HepG2 (cell line): ENCODE measurements at regions not wholly inside any gene's neighbourhood (a gene's known extent, or its start where the extent isn't known, plus 50 kb on each side); places are given as distances from the start of the nearest gene placed in this dataset.

ENCODE experiments used
- ATAC-seq: fragments of 200-7000 bp; cut with Tn5 transposase; 3 replicates; pipeline ENCODE4 v1.9.1; 2020; ENCODE audit warnings: mild to moderate bottlenecking, moderate library complexity
- BruUV-seq: library from RNA; stranded (reverse); fragments of 400-500 nt; replicated peaks from 2 replicates; lab custom pipeline; 2021; lab: Mats Ljungman, UMichigan
- CTCF ChIA-PET: fragments of 300-600 bp; formaldehyde crosslinking; extraction: SDS; loops from one replicate; lab custom pipeline; 2021; ENCODE audit warnings: low total read pairs, inconsistent platforms, low intra/inter-chr PET ratio; lab: Yijun Ruan, JAX
- POLR2A ChIA-PET: fragments of 350-600 bp; sonication (Branson Sonifier 250); formaldehyde crosslinking; loops from one replicate; lab custom pipeline; 2020; ENCODE audit warnings: antibody characterized with exemption, inconsistent platforms; lab: Yijun Ruan, JAX
- DNase-seq: peaks from one replicate; pipeline ENCODE4 v3.0.0-alpha.2; 2015; ENCODE audit warnings: low spot score
- FAIRE-seq: peaks from 3 replicates; lab custom pipeline; 2011; peaks lifted over from hg19 to GRCh38; lab: Jason Lieb, UNC
- H2AFZ ChIP-seq: one replicate; pipeline ENCODE4 v1.6.1; 2011; ENCODE audit warnings: low read length, inconsistent platforms
- H3K27ac ChIP-seq: fragments of 300-600 bp; 3 replicates; pipeline ENCODE4 v1.8.0; 2011; ENCODE audit warnings: mixed run types, mild to moderate bottlenecking, mixed read lengths, low read length, inconsistent platforms; ENCODE audit not compliant: insufficient read depth; ENCODE audit errors: extremely low read length
- H3K27me3 ChIP-seq, 2 experiments: fragments of 200-600 bp in 1 of 2; 2 replicates in 1 of 2; 3 replicates in 1 of 2; pipeline versions ENCODE4 v1.6.0 to v1.8.0; 2011; ENCODE audit warnings: low read length in 2 of 2, mild to moderate bottlenecking in 2 of 2, moderate library complexity in 2 of 2, inconsistent platforms in 1 of 2; ENCODE audit not compliant: insufficient read depth in 2 of 2, control insufficient read depth in 1 of 2
- H3K36me3 ChIP-seq, 2 experiments: fragments of 200-600 bp in 1 of 2; replicated peaks in 1 of 2; 2 replicates in 1 of 2; 3 replicates in 1 of 2; pipeline versions ENCODE4 v1.5.1 to v1.8.0; 2011; ENCODE audit warnings: low read length in 2 of 2, inconsistent platforms in 1 of 2; ENCODE audit not compliant: insufficient read depth in 2 of 2, control insufficient read depth in 1 of 2
- H3K4me1 ChIP-seq: 2 replicates; pipeline ENCODE4 v1.5.1; 2012; ENCODE audit warnings: low read length, inconsistent platforms; ENCODE audit not compliant: insufficient read depth
- H3K4me2 ChIP-seq: 2 replicates; pipeline ENCODE4 v1.6.0; 2011; ENCODE audit warnings: low read depth, low read length, inconsistent platforms
- H3K4me3 ChIP-seq, 3 experiments: fragments of 200-600 bp in 1 of 3; sonication (generic), shearing (Covaris generic) in 1 of 3; replicated peaks in 1 of 3; 2 replicates each; pipeline ENCODE4 v1.5.1; 2011 to 2016; ENCODE audit warnings: low read length in 3 of 3, inconsistent platforms in 2 of 3, low read depth in 2 of 3, mild to moderate bottlenecking in 2 of 3, control low read depth in 1 of 3, mixed read lengths in 1 of 3; ENCODE audit not compliant: insufficient read depth in 1 of 3
- H3K79me2 ChIP-seq: one replicate; pipeline ENCODE4 v1.6.1; 2011; ENCODE audit warnings: low read length, inconsistent platforms; ENCODE audit not compliant: insufficient read depth
- H3K9ac ChIP-seq: 2 replicates; pipeline ENCODE4 v1.6.0; 2011; ENCODE audit warnings: mild to moderate bottlenecking, low read depth, low read length, inconsistent platforms; ENCODE audit not compliant: insufficient read depth
- H3K9me3 ChIP-seq: 2 replicates; pipeline ENCODE4 v1.5.1; 2012; ENCODE audit warnings: mild to moderate bottlenecking, low read length
- H4K20me1 ChIP-seq: 2 replicates; pipeline ENCODE4 v1.6.0; 2011; ENCODE audit warnings: inconsistent platforms, mild to moderate bottlenecking, low read length, moderate library complexity; ENCODE audit not compliant: insufficient read depth
- CCAR2 ChIP-seq: fragments of 200-400 bp; formaldehyde crosslinking; optimal IDR thresholded peaks from 2 replicates; pipeline ENCODE3; 2018; ENCODE audit warnings: low read depth, mild to moderate bottlenecking, low read length, moderate library complexity
- GATAD1 ChIP-seq: IDR thresholded peaks from 2 replicates; pipeline ENCODE4 v1.6.1; 2016; ENCODE audit warnings: missing genetic modification reagents, missing compliant biosample characterization
- MTA1 ChIP-seq: sonication (generic); formaldehyde crosslinking; IDR thresholded peaks from 2 replicates; pipeline ENCODE4 v1.4.0; 2020; ENCODE audit warnings: missing genetic modification reagents, mild to moderate bottlenecking, borderline replicate concordance
- MXI1 ChIP-seq: IDR thresholded peaks from 3 replicates; pipeline ENCODE4 v1.6.1; 2012; ENCODE audit warnings: low read depth, low read length, inconsistent platforms, borderline replicate concordance
- NRL ChIP-seq: sonication (generic); formaldehyde crosslinking; IDR thresholded peaks from 2 replicates; pipeline ENCODE4 v1.5.0; 2020; ENCODE audit warnings: missing genetic modification reagents, mild to moderate bottlenecking, moderate library complexity, borderline replicate concordance
- ZFP82 ChIP-seq: sonication (generic); formaldehyde crosslinking; IDR thresholded peaks from 2 replicates; pipeline ENCODE4 v1.5.1; 2020; ENCODE audit warnings: mild to moderate bottlenecking, missing genetic modification reagents, borderline replicate concordance
- ZNF260 ChIP-seq: sonication (generic); formaldehyde crosslinking; IDR thresholded peaks from 2 replicates; pipeline ENCODE4 v1.4.0; 2020; ENCODE audit warnings: missing genetic modification reagents, low read depth, mild to moderate bottlenecking, borderline replicate concordance
- ZNF788 ChIP-seq: sonication (generic); formaldehyde crosslinking; IDR thresholded peaks from 2 replicates; pipeline ENCODE4 v1.5.0; 2020; ENCODE audit warnings: mild to moderate bottlenecking, missing genetic modification reagents, borderline replicate concordance
- ZSCAN31 ChIP-seq: sonication (generic); formaldehyde crosslinking; IDR thresholded peaks from 2 replicates; pipeline ENCODE4 v1.5.0; 2020; ENCODE audit warnings: low read depth, mild to moderate bottlenecking, missing genetic modification reagents
- WGBS: methylation state at CpG from one replicate; pipeline ENCODE4 v1.1.6; 2017; ENCODE audit warnings: low lambda C conversion rate; 5-methylcytosine and 5-hydroxymethylcytosine counted together
- in situ Hi-C: cut with HindIII; loops from 2 replicates; pipeline ENCODE4 v1.10.0; 2017; ENCODE audit warnings: low pct_unique_long_range_greater_than_20kb; ENCODE audit not compliant: extremely low pct_ligation_motif_present
- intact Hi-C: fragments of 100-400 bp; cut with micrococcal nuclease; formaldehyde crosslinking; loops from one replicate; pipeline ENCODE4 v1.10.0; 2022; ENCODE audit not compliant: unreplicated experiment
- TF ChIP-seq, protein P1 (sequence below): sonication (generic); formaldehyde crosslinking; IDR thresholded peaks from 2 replicates; pipeline ENCODE4 v1.5.1; 2020; ENCODE audit warnings: mild to moderate bottlenecking, missing genetic modification reagents, borderline replicate concordance

- TF ChIP-seq, protein P1, sequence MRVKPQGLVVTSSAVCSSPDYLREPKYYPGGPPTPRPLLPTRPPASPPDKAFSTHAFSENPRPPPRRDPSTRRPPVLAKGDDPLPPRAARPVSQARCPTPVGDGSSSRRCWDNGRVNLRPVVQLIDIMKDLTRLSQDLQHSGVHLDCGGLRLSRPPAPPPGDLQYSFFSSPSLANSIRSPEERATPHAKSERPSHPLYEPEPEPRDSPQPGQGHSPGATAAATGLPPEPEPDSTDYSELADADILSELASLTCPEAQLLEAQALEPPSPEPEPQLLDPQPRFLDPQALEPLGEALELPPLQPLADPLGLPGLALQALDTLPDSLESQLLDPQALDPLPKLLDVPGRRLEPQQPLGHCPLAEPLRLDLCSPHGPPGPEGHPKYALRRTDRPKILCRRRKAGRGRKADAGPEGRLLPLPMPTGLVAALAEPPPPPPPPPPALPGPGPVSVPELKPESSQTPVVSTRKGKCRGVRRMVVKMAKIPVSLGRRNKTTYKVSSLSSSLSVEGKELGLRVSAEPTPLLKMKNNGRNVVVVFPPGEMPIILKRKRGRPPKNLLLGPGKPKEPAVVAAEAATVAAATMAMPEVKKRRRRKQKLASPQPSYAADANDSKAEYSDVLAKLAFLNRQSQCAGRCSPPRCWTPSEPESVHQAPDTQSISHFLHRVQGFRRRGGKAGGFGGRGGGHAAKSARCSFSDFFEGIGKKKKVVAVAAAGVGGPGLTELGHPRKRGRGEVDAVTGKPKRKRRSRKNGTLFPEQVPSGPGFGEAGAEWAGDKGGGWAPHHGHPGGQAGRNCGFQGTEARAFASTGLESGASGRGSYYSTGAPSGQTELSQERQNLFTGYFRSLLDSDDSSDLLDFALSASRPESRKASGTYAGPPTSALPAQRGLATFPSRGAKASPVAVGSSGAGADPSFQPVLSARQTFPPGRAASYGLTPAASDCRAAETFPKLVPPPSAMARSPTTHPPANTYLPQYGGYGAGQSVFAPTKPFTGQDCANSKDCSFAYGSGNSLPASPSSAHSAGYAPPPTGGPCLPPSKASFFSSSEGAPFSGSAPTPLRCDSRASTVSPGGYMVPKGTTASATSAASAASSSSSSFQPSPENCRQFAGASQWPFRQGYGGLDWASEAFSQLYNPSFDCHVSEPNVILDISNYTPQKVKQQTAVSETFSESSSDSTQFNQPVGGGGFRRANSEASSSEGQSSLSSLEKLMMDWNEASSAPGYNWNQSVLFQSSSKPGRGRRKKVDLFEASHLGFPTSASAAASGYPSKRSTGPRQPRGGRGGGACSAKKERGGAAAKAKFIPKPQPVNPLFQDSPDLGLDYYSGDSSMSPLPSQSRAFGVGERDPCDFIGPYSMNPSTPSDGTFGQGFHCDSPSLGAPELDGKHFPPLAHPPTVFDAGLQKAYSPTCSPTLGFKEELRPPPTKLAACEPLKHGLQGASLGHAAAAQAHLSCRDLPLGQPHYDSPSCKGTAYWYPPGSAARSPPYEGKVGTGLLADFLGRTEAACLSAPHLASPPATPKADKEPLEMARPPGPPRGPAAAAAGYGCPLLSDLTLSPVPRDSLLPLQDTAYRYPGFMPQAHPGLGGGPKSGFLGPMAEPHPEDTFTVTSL (CRISPR knock-in tag): no peak
These were observed 111.0 kb downstream of the GYPC start (continued) for GRCh38 chr2:126766969-126767296.

- no TSS peak for BruUV-seq
- no peak for TF ChIP-seq MTA1 (CRISPR knock-in tag)
- TF ChIP-seq MXI1: no peak
- TF ChIP-seq ZNF788 (CRISPR knock-in tag): no peak
- no peak for TF ChIP-seq ZFP82
- no peak for TF ChIP-seq CCAR2
- TF ChIP-seq ZNF260 (CRISPR knock-in tag): no peak
- no peak for TF ChIP-seq GATAD1 (CRISPR knock-in tag)
- TF ChIP-seq ZSCAN31 (CRISPR knock-in tag): no peak
- TF ChIP-seq NRL (CRISPR knock-in tag): no peak
- H3K9me3 ChIP-seq: no peaks in the 10 kb centered on the region
- peaks cover 0 to 35% of the 10 kb centered on the region in 2 experiments; a peak in 3 of 5 replicates for H3K27me3 ChIP-seq
- H2AFZ ChIP-seq: no peak overlapping the region
- no peaks in the 10 kb centered on the region for H3K36me3 ChIP-seq
- DNase-seq: no peak
- no peak for FAIRE-seq
- ChIA-PET CTCF (no interaction called here), POLR2A (no interaction called here)
- H3K9ac ChIP-seq: no peak overlapping the region
- H3K79me2 ChIP-seq: no peaks in the 10 kb centered on the region
- H3K4me3 ChIP-seq: no peak overlapping the region
- no peaks in the 10 kb centered on the region for H4K20me1 ChIP-seq
- intact Hi-C loops (no loop called here), in situ Hi-C loops (loop anchor here (25.0 kb wide), 1 partner anchor 1007 kb away; no protein-coding TSS in a partner anchor)
- WGBS: 0% methylated on average over 3 of the region's 3 CpGs
- peak; percentile 27; the same call in 2 of the 3 replicates for ATAC-seq
- H3K4me1 ChIP-seq: no peaks in the 10 kb centered on the region
- no peak overlapping the region for H3K4me2 ChIP-seq
- H3K27ac ChIP-seq: no peak overlapping the region
These were observed 113.2 kb downstream of the GYPC start for GRCh38 chr2:126769118-126769517.
